ENCODE measurements at regions not wholly inside any gene's neighbourhood (a gene's known extent, or its start where the extent isn't known, plus 50 kb on each side); places are given as distances from the start of the nearest gene placed in this dataset.

DNA sequence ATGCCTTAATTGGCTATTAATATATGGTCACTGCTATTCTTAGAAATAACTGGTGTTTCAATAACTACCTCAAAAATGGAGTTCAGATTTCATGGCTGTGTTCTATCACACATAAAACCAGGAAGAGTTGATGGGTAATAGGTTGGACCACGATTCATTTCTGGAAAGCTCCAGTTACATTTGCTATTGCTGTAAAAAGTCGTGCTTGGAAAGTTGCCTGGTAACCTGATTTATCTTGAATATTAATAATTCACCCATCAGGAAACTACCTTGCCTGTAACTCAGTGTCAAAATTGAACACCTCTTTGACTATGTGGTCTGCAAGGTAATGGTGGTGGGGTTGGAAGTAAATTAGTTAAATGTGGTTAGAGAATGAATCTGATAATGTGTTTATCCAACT lies 104.7 kb upstream of the IFNG-AS1 start:
- ATAC-seq (no peak), DNase-seq (ENCODE audit: low read depth, low spot score) (no peak)
- H3K9me3 ChIP-seq (ENCODE audit: control insufficient read depth, insufficient read depth, low read depth, low read length): no peaks in the 10 kb centered on the region
- H3K27ac ChIP-seq (ENCODE audit: low read length): no peak overlapping the region
- H3K4me1 ChIP-seq (ENCODE audit: control insufficient read depth, insufficient read depth, low read length): no peaks in the 10 kb centered on the region
- in situ Hi-C loops (cut with HindIII; ENCODE audit: low pct_unique_long_range_greater_than_20kb, low sequenced_read_pairs): no loop called here
- no peaks in the 10 kb centered on the region; the same call in 1 of the 2 replicates for H3K36me3 ChIP-seq (ENCODE audit: control insufficient read depth, insufficient read depth, low read length)
- no peak overlapping the region for H3K4me3 ChIP-seq (ENCODE audit: low read depth in 2 of 2, low read length in 2 of 2)
- intact Hi-C loops (cut with micrococcal nuclease; ENCODE audit: unreplicated experiment): no loop called here
- BruUV-seq (replicated peaks): no TSS peak
- ChIA-PET CTCF (no interaction called here), POLR2A (no interaction called here)
- TF ChIP-seq, protein P1, sequence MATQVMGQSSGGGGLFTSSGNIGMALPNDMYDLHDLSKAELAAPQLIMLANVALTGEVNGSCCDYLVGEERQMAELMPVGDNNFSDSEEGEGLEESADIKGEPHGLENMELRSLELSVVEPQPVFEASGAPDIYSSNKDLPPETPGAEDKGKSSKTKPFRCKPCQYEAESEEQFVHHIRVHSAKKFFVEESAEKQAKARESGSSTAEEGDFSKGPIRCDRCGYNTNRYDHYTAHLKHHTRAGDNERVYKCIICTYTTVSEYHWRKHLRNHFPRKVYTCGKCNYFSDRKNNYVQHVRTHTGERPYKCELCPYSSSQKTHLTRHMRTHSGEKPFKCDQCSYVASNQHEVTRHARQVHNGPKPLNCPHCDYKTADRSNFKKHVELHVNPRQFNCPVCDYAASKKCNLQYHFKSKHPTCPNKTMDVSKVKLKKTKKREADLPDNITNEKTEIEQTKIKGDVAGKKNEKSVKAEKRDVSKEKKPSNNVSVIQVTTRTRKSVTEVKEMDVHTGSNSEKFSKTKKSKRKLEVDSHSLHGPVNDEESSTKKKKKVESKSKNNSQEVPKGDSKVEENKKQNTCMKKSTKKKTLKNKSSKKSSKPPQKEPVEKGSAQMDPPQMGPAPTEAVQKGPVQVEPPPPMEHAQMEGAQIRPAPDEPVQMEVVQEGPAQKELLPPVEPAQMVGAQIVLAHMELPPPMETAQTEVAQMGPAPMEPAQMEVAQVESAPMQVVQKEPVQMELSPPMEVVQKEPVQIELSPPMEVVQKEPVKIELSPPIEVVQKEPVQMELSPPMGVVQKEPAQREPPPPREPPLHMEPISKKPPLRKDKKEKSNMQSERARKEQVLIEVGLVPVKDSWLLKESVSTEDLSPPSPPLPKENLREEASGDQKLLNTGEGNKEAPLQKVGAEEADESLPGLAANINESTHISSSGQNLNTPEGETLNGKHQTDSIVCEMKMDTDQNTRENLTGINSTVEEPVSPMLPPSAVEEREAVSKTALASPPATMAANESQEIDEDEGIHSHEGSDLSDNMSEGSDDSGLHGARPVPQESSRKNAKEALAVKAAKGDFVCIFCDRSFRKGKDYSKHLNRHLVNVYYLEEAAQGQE (IDR thresholded peaks at IDR 0.05; ENCODE audit: insufficient read depth in 1 of 2, low read depth in 2 of 2, low read length in 1 of 2): no peak
- no peak for TF ChIP-seq POLR2AphosphoS5 (IDR thresholded peaks at IDR 0.05; ENCODE audit: low read depth, low read length)
- TF ChIP-seq, protein P2, sequence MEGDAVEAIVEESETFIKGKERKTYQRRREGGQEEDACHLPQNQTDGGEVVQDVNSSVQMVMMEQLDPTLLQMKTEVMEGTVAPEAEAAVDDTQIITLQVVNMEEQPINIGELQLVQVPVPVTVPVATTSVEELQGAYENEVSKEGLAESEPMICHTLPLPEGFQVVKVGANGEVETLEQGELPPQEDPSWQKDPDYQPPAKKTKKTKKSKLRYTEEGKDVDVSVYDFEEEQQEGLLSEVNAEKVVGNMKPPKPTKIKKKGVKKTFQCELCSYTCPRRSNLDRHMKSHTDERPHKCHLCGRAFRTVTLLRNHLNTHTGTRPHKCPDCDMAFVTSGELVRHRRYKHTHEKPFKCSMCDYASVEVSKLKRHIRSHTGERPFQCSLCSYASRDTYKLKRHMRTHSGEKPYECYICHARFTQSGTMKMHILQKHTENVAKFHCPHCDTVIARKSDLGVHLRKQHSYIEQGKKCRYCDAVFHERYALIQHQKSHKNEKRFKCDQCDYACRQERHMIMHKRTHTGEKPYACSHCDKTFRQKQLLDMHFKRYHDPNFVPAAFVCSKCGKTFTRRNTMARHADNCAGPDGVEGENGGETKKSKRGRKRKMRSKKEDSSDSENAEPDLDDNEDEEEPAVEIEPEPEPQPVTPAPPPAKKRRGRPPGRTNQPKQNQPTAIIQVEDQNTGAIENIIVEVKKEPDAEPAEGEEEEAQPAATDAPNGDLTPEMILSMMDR (IDR thresholded peaks at IDR 0.05): no peak
- TF ChIP-seq SIN3A (IDR thresholded peaks at IDR 0.05; ENCODE audit: borderline replicate concordance, insufficient read depth, low read depth, low read length): no peak
- TF ChIP-seq TCF7L2 (IDR thresholded peaks at IDR 0.05; ENCODE audit: low read depth, low read length): no peak
- peaks cover 15% of the 10 kb centered on the region for H3K27me3 ChIP-seq (ENCODE audit: control insufficient read depth, insufficient read depth, low read length)

DNA sequence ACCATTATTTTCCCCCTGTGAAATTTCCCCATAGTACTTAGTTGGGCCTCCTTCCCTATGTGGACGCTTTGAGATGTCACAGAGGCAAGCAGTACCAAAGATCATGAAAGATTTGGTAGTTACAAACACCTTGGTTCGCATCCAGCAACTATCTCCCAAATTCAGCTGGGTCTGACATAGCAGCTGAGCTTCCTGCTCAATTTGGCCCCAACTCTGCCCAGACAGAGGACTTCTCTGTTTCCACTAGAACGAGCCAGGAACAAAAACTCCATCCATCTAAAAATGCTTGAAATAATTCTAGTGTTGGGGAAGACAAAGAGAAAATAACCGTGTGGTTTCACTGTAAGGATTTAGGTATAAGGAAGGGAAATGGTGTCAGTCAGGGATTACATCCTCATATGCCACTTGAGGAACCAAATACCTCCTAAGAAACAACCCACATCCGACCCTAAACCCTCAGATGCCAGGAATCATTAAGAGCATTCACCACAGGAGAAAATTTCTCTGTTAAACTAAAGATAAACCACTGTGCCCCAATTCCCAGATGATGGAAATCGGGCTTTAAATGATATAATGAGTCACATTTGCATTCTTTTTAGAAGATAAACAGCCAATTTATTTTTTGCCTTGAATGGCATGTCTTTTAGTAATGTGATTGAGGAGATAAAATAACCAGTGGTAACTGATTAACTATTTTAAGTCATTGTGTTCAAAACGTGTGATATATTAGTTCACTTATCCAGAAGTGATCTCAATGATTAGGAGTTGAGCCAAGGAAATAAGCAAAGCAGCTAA lies 103.7 kb upstream of the IFNG-AS1 start:
- Histone ChIP-seq H3K9me3 (ENCODE audit: control insufficient read depth, insufficient read depth, low read depth, low read length) (no peaks in the 10 kb centered on the region), H3K27me3 (ENCODE audit: control insufficient read depth, insufficient read depth, low read length) (peaks cover 15% of the 10 kb centered on the region), H3K27ac (ENCODE audit: low read length) (no peak overlapping the region), H3K4me1 (ENCODE audit: control insufficient read depth, insufficient read depth, low read length) (no peaks in the 10 kb centered on the region), H3K36me3 (ENCODE audit: control insufficient read depth, insufficient read depth, low read length) (no peaks in the 10 kb centered on the region; the same call in 1 of the 2 replicates), H3K4me3 (ENCODE audit: low read depth in 2 of 2, low read length in 2 of 2) (no peak overlapping the region)
- ATAC-seq (no peak), DNase-seq (ENCODE audit: low read depth, low spot score) (no peak)
- in situ Hi-C loops (cut with HindIII; ENCODE audit: low pct_unique_long_range_greater_than_20kb, low sequenced_read_pairs): no loop called here
- POLR2A ChIA-PET: no interaction called here
- BruUV-seq (replicated peaks): no TSS peak
- TF ChIP-seq, protein P1 (IDR thresholded peaks at IDR 0.05; ENCODE audit: insufficient read depth in 1 of 2, low read depth in 2 of 2, low read length in 1 of 2): no peak
- TF ChIP-seq SIN3A (IDR thresholded peaks at IDR 0.05; ENCODE audit: borderline replicate concordance, insufficient read depth, low read depth, low read length): no peak
- TF ChIP-seq, protein P2 (IDR thresholded peaks at IDR 0.05): no peak
- TF ChIP-seq POLR2AphosphoS5 (IDR thresholded peaks at IDR 0.05; ENCODE audit: low read depth, low read length): no peak
- no peak for TF ChIP-seq TCF7L2 (IDR thresholded peaks at IDR 0.05; ENCODE audit: low read depth, low read length)
- intact Hi-C loops (cut with micrococcal nuclease; ENCODE audit: unreplicated experiment): no loop called here
- CTCF ChIA-PET: no interaction called here
